ENCODE measurements at regions not wholly inside any gene's neighbourhood (a gene's known extent, or its start where the extent isn't known, plus 50 kb on each side); places are given as distances from the start of the nearest gene placed in this dataset.

DNA sequence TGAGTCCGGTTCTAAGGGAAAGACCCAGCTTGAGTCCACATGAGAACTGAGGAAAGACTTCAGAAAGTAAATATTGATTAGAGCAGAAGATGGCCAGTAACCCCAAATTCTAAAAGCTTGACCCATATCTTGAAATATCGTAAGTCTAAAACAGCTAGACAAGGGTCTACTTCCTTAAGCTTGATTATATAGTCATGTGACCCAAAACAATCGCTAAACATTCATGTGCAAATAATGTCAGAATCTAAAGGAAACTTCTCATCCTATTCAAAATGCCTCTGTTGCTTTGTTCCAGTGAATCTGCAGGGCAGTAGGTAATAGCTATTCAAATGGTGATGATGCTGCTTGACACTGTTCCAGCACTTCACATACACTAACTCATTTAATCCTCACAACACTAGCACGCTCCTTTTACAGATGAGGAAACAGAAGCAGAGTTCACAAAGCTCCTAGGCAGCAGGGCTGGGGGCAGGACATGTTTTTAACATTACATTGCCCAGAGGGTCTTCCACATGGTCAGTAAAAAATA lies 52.6 kb downstream of the TCF20 start:
- H3K4me1 ChIP-seq (ENCODE audit: insufficient read depth, low read length): peaks cover 27% of the 10 kb centered on the region
- H3K4me3 ChIP-seq (ENCODE audit: low read length): peak overlapping the region; percentile 45
- peak overlapping the region; percentile 49 for H3K9ac ChIP-seq (ENCODE audit: low read depth, low read length)
- no peaks in the 10 kb centered on the region for H3K9me3 ChIP-seq (ENCODE audit: insufficient read depth, low read depth, low read length)
- H3K27me3 ChIP-seq (ENCODE audit: insufficient read depth, low read length): no peaks in the 10 kb centered on the region
- H3K27ac ChIP-seq (ENCODE audit: low read length): peak overlapping the region; percentile 34
- H3K36me3 ChIP-seq (ENCODE audit: insufficient read depth, low read depth, low read length): peaks cover 23% of the 10 kb centered on the region

DNA sequence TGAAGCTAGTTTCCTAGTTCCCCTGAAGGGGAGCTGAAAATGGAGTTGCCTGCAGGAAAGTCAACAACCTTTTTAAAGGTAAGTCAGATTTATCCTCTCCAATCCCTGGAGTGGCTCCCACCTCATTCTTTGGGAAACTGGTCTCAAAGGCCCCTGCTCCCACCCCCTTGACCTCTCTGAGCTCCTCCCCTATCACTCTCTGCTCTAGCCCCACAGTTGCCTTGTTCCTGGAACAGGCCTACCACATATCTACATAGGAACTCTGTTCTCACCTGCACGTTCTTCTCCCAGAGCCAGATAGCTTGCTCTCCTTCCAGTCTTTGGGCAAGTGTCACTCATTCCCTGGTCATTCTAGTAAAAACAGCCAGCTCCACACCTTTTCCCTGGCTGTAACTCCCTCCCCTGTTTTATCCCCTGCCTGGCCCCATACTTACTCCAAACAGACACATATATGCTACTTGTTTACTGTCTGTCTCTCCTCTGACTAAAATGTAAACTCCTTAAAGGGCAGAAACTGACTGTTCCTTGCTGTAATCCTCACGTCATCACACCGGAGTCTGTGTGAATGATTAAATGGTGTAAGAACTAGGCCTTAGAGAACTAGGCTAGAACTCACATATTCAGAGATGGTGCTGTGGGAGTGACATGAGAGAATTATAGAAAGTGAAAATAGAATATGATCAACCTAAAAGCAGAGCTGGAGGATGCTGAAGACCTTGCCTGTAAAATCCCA lies 53.3 kb downstream of the TCF20 start:
- H3K27me3 ChIP-seq (ENCODE audit: insufficient read depth, low read length): no peaks in the 10 kb centered on the region
- peaks cover 29% of the 10 kb centered on the region for H3K36me3 ChIP-seq (ENCODE audit: insufficient read depth, low read depth, low read length)
- H3K4me3 ChIP-seq (ENCODE audit: low read length): peak overlapping the region; percentile 45
- no peaks in the 10 kb centered on the region for H3K9me3 ChIP-seq (ENCODE audit: insufficient read depth, low read depth, low read length)
- H3K9ac ChIP-seq (ENCODE audit: low read depth, low read length): peak overlapping the region; percentile 19
- H3K27ac ChIP-seq (ENCODE audit: low read length): peak overlapping the region; percentile 5
- peaks cover 27% of the 10 kb centered on the region for H3K4me1 ChIP-seq (ENCODE audit: insufficient read depth, low read length)

DNA sequence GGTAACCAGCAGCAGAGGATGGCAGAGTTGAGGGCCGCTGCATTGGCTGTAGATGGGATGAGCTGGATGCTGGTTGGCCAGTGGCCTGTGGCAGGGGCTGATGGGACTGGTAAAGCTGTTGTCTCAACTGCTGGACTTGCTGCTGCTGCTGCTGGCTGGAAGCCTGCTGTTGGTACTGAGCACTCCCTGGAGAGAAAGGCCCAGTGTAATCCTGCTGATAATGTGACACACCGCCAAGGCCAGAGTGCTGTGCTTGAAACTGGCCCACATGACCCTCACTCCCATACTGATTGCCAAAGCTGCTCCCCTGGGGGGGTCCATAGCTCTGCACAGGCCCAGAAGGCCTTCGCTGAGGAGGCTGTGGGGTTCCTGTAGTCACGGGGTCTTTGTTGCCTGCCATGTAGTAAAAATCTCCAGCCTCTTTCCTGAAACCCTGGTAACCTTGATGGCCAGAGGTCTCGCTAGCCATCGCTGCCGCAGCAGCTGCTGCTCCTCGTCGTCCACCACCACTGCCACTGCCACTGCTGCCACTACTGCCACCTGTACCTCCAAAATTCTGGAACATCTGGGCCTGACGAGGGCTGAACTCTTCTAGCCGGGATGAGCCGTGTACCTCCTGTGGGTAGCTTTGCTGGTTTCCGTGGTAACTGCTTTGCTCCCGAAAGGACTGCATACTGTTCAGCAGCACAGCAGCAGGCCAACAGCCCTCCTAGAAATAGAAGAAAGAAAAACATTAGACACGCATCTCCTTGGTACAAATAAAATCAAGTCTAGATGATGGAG lies 55.6 kb downstream of the TCF20 start:
- H3K4me1 ChIP-seq (ENCODE audit: insufficient read depth, low read length): peaks cover 27% of the 10 kb centered on the region
- no peaks in the 10 kb centered on the region for H3K9me3 ChIP-seq (ENCODE audit: insufficient read depth, low read depth, low read length)
- H3K36me3 ChIP-seq (ENCODE audit: insufficient read depth, low read depth, low read length): peaks cover 53% of the 10 kb centered on the region
- H3K27me3 ChIP-seq (ENCODE audit: insufficient read depth, low read length): no peaks in the 10 kb centered on the region
- H3K4me3 ChIP-seq (ENCODE audit: low read length): no peak overlapping the region
- H3K9ac ChIP-seq (ENCODE audit: low read depth, low read length): no peak overlapping the region
- H3K27ac ChIP-seq (ENCODE audit: low read length): no peak overlapping the region

DNA sequence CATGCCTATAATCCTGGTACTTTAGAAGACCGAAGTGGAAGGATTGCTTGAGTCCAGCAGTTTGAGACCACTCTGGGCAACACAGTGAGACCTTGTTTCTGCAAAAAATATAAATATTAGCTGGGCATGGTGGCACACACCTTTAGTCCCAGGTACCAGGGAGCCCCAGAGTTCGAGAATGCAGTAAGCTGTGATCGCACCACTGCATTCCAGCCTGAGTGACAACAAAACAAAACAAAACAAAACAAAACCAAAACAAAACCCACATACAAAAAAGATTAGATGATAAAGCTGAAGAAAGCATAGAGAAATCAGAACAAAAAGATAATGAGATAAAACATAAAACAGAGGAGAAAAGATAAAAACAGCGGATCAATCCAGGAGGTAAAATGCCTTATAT lies 62.1 kb downstream of the TCF20 start:
- Histone ChIP-seq H3K36me3 (ENCODE audit: insufficient read depth, low read depth, low read length) (peaks cover 41% of the 10 kb centered on the region), H3K9ac (ENCODE audit: low read depth, low read length) (no peak overlapping the region), H3K27ac (ENCODE audit: low read length) (no peak overlapping the region), H3K9me3 (ENCODE audit: insufficient read depth, low read depth, low read length) (no peaks in the 10 kb centered on the region), H3K4me3 (ENCODE audit: low read length) (no peak overlapping the region), H3K27me3 (ENCODE audit: insufficient read depth, low read length) (no peaks in the 10 kb centered on the region), H3K4me1 (ENCODE audit: insufficient read depth, low read length) (no peaks in the 10 kb centered on the region)

DNA sequence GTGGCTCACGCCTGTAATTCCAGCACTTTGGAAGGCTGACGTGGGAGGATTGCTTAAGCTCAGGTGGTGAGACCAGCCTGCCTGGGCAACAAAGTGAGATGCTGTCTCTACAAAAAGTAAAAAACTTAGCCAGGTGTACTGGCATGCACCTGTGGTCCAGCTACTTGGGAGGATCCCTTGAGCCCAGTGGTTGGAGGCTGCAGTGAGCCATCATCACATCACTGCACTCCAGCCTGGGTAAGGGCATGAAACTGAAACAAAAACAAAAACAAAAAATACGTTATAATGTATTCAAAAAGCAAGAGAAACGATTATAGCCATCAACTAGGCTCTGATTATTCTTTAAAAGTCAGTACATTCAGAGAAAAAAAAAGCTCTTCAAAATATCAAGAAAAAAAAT lies 62.5 kb downstream of the TCF20 start:
- no peak overlapping the region for H3K9ac ChIP-seq (ENCODE audit: low read depth, low read length)
- no peaks in the 10 kb centered on the region for H3K27me3 ChIP-seq (ENCODE audit: insufficient read depth, low read length)
- peaks cover 37% of the 10 kb centered on the region for H3K36me3 ChIP-seq (ENCODE audit: insufficient read depth, low read depth, low read length)
- H3K27ac ChIP-seq (ENCODE audit: low read length): no peak overlapping the region
- no peak overlapping the region for H3K4me3 ChIP-seq (ENCODE audit: low read length)
- H3K9me3 ChIP-seq (ENCODE audit: insufficient read depth, low read depth, low read length): no peaks in the 10 kb centered on the region
- no peaks in the 10 kb centered on the region for H3K4me1 ChIP-seq (ENCODE audit: insufficient read depth, low read length)

DNA sequence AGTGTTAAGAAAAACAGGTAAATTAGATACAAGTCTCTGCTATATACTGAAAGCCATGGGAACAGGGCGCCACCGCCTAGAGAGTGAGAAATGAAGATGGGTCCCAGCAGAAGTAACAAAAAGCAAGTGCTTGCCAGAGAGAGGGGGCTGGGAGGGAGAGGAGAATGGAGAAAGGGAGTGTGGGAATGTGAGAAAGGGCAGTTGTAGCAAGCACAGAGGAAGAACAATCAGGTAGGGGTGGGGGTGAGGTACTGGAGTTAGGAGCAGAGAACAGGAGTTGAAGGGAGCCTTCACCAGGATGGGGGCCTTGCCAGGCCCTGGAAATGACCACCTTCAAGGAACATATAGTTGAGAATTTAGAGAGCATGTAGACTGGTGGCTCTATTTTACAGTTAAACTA lies 66.8 kb downstream of the TCF20 start:
- H3K4me3 ChIP-seq (ENCODE audit: low read length): no peak overlapping the region
- no peaks in the 10 kb centered on the region for H3K9me3 ChIP-seq (ENCODE audit: insufficient read depth, low read depth, low read length)
- H3K4me1 ChIP-seq (ENCODE audit: insufficient read depth, low read length): no peaks in the 10 kb centered on the region
- H3K27me3 ChIP-seq (ENCODE audit: insufficient read depth, low read length): no peaks in the 10 kb centered on the region
- 0 out of 2 replicates have a peak, but pooled peaks cover 4% of the 10 kb centered on the region for H3K36me3 ChIP-seq (ENCODE audit: insufficient read depth, low read depth, low read length)
- H3K27ac ChIP-seq (ENCODE audit: low read length): no peak overlapping the region
- no peak overlapping the region for H3K9ac ChIP-seq (ENCODE audit: low read depth, low read length)

DNA sequence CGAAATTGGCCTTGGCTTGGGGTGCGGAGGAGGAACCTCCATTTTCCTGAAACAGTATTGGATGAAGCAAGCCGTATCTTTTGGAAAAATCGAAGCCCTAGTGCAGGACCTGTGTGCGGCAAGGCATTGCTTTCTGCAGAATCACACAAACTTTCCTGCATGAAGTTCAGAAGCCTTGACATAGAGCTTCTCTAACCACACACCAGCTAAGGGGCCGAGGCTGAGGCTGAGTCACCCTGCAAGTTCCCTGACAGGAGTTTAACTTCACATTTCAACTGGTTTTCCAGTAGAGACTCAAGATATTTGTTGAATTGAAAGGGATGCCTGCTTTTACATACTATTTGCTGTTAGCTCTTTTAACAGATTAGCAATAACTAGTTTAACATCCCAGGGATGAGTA lies 67.8 kb downstream of the TCF20 start:
- Histone ChIP-seq H3K27me3 (ENCODE audit: insufficient read depth, low read length) (no peaks in the 10 kb centered on the region), H3K4me1 (ENCODE audit: insufficient read depth, low read length) (no peaks in the 10 kb centered on the region), H3K9ac (ENCODE audit: low read depth, low read length) (no peak overlapping the region), H3K36me3 (ENCODE audit: insufficient read depth, low read depth, low read length) (0 out of 2 replicates have a peak, but pooled peaks cover 4% of the 10 kb centered on the region), H3K4me3 (ENCODE audit: low read length) (no peak overlapping the region), H3K9me3 (ENCODE audit: insufficient read depth, low read depth, low read length) (no peaks in the 10 kb centered on the region), H3K27ac (ENCODE audit: low read length) (no peak overlapping the region)

DNA sequence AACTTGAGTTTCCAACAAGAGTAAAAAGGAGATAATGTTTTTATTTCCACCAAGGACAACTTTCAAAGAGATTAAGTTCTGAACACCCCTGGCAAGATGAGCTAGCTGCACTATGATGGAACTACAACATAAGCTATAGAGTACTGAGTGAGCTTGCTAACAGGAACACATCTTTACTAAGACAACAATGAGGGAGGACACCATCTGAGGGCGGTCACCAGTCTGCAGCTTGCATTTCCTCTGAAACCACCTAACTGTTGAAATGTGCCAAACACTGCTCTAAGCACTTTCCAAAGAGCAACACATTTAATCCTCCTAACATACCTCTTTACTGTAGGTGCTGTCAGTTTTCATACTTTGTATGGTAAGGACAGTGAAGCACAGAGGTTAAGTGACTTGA lies 68.4 kb downstream of the TCF20 start:
- no peak overlapping the region for H3K27ac ChIP-seq (ENCODE audit: low read length)
- H3K36me3 ChIP-seq (ENCODE audit: insufficient read depth, low read depth, low read length): 0 out of 2 replicates have a peak, but pooled peaks cover 4% of the 10 kb centered on the region
- no peaks in the 10 kb centered on the region for H3K4me1 ChIP-seq (ENCODE audit: insufficient read depth, low read length)
- no peak overlapping the region for H3K4me3 ChIP-seq (ENCODE audit: low read length)
- no peak overlapping the region for H3K9ac ChIP-seq (ENCODE audit: low read depth, low read length)
- no peaks in the 10 kb centered on the region for H3K27me3 ChIP-seq (ENCODE audit: insufficient read depth, low read length)
- H3K9me3 ChIP-seq (ENCODE audit: insufficient read depth, low read depth, low read length): no peaks in the 10 kb centered on the region

DNA sequence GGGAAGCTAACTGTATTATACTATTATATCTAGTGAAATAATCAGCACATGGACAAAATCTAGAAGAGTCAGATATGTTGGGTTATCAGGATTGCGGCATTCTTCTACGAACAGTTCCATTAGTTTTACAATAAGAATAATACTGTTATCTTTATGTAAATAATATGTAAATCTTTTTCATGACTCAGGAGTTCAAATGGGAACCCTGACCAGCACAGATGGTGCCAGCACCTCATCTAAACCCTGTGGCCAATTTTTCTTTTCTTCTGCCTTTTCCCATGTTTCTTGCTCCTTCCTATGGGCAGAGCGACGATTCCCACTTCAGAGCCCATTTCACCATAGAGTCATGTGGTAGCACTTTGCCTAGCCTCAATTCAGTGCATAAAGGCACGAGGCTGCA lies 68.4 kb upstream of the CYP2D6 start:
- H3K27me3 ChIP-seq (ENCODE audit: insufficient read depth, low read length): no peaks in the 10 kb centered on the region
- H3K27ac ChIP-seq (ENCODE audit: low read length): no peak overlapping the region
- H3K36me3 ChIP-seq (ENCODE audit: insufficient read depth, low read depth, low read length): 0 out of 2 replicates have a peak, but pooled peaks cover 4% of the 10 kb centered on the region
- H3K4me1 ChIP-seq (ENCODE audit: insufficient read depth, low read length): no peaks in the 10 kb centered on the region; the same call in 1 of the 2 replicates
- H3K4me3 ChIP-seq (ENCODE audit: low read length): no peak overlapping the region
- no peak overlapping the region for H3K9ac ChIP-seq (ENCODE audit: low read depth, low read length)
- H3K9me3 ChIP-seq (ENCODE audit: insufficient read depth, low read depth, low read length): no peaks in the 10 kb centered on the region

DNA sequence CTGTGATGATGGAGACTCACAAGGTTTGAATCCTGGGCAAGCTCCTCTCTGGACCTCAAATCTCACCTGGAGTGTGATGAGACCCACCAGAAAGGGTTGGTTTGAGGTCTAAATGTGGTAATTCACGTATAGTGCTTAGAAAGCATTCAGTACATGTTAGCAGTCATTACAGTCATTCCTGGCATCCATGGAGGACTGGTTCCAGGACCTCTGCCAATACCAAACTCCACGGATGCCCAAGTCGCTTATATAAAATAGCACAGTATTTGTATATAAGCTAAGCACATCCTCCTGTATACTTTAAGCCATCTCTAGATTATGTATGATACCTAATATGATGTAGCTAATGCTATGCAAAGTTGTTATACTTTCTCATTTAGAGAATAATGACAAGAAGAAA lies 67.6 kb upstream of the CYP2D6 start:
- Histone ChIP-seq H3K9ac (ENCODE audit: low read depth, low read length) (no peak overlapping the region), H3K9me3 (ENCODE audit: insufficient read depth, low read depth, low read length) (no peaks in the 10 kb centered on the region), H3K4me1 (ENCODE audit: insufficient read depth, low read length) (no peaks in the 10 kb centered on the region; the same call in 1 of the 2 replicates), H3K4me3 (ENCODE audit: low read length) (no peak overlapping the region), H3K27ac (ENCODE audit: low read length) (no peak overlapping the region), H3K36me3 (ENCODE audit: insufficient read depth, low read depth, low read length) (0 out of 2 replicates have a peak, but pooled peaks cover 4% of the 10 kb centered on the region), H3K27me3 (ENCODE audit: insufficient read depth, low read length) (no peaks in the 10 kb centered on the region)

DNA sequence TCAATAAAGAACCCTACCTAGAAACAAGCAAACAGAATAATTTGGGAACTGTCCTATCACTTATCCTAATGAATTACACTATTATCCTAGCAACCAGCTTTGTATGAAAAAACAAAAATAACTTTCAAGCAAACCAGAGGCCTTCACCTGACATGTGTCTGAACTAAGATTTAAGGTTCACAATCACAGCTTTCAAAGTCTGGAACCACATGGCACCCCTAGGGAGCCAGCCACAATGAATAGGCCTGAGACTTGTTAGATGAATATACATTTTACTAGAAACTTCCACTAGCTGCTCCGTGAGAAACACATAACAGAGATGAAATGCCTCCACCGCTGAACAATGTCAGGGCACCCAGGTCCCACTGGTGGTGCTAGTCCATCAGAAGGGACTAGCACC lies 65.8 kb upstream of the CYP2D6 start:
- H3K9me3 ChIP-seq (ENCODE audit: insufficient read depth, low read depth, low read length): no peaks in the 10 kb centered on the region
- no peaks in the 10 kb centered on the region; the same call in 1 of the 2 replicates for H3K4me1 ChIP-seq (ENCODE audit: insufficient read depth, low read length)
- no peak overlapping the region for H3K27ac ChIP-seq (ENCODE audit: low read length)
- H3K9ac ChIP-seq (ENCODE audit: low read depth, low read length): no peak overlapping the region
- no peaks in the 10 kb centered on the region for H3K36me3 ChIP-seq (ENCODE audit: insufficient read depth, low read depth, low read length)
- no peak overlapping the region for H3K4me3 ChIP-seq (ENCODE audit: low read length)
- no peaks in the 10 kb centered on the region for H3K27me3 ChIP-seq (ENCODE audit: insufficient read depth, low read length)

DNA sequence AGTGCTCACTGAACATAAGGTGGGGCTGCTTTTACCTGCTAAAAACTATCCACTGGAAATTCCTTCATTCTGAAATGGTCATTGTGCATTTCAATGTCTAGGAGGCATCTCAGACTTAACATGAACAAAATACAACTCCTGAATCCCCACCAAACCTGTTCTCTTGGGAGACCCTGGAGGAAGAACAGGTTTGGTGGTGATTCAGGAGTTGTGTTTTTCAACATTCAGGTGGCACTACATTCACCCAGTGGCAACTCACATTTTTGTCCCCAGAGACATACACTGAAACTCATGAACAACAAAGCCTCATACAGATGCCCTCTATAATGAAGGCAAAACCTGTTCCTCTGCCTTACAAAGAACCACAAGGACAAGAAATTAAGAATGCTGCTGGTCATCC lies 64.3 kb upstream of the CYP2D6 start:
- no peak overlapping the region for H3K4me3 ChIP-seq (ENCODE audit: low read length)
- no peak overlapping the region for H3K27ac ChIP-seq (ENCODE audit: low read length)
- no peaks in the 10 kb centered on the region; the same call in 1 of the 2 replicates for H3K4me1 ChIP-seq (ENCODE audit: insufficient read depth, low read length)
- H3K9me3 ChIP-seq (ENCODE audit: insufficient read depth, low read depth, low read length): no peaks in the 10 kb centered on the region
- H3K36me3 ChIP-seq (ENCODE audit: insufficient read depth, low read depth, low read length): no peaks in the 10 kb centered on the region
- no peaks in the 10 kb centered on the region for H3K27me3 ChIP-seq (ENCODE audit: insufficient read depth, low read length)
- H3K9ac ChIP-seq (ENCODE audit: low read depth, low read length): no peak overlapping the region
